ENCODE measurements at regions not wholly inside any gene's neighbourhood (a gene's known extent, or its start where the extent isn't known, plus 50 kb on each side); places are given as distances from the start of the nearest gene placed in this dataset.

DNA sequence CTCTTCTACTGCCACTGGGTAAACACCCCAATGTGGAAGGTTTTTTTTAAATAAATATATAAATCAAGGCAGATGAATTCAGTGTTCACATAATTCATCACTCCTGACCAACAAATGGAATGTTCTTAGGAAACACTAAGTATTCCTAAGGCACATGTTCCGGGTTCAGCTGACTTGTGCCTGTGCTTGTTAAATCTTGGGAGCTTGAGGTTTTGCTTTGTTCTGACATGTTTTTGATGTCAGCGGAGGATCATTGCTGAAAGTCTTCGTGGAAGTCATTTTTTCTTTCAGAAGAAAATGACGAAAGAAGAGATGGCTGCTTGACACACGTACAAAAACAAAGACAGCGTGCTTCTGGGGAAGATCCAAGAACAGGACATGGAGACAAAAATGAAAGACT lies 185.8 kb downstream of the MZT1 start:
- Histone ChIP-seq H3K27ac (no peak overlapping the region), H2AFZ (ENCODE audit: low read depth) (no peak overlapping the region), H3K9ac (no peak overlapping the region), H3K4me3 (IDR thresholded peaks at IDR 0.05; ENCODE audit: insufficient read depth, low read depth, low read length) (no peak overlapping the region), H4K20me1 (ENCODE audit: insufficient read depth) (no peaks in the 10 kb centered on the region), H3K4me2 (no peak overlapping the region), H3K36me3 (ENCODE audit: insufficient read depth) (no peaks in the 10 kb centered on the region), H3K27me3 (ENCODE audit: insufficient read depth, low read depth) (no peaks in the 10 kb centered on the region), H3K79me2 (ENCODE audit: insufficient read depth, low read depth) (no peaks in the 10 kb centered on the region), H3K4me1 (ENCODE audit: low read depth, poor library complexity, severe bottlenecking) (no peaks in the 10 kb centered on the region)
- TF ChIP-seq CTCF (conservative IDR thresholded peaks at IDR 0.05; ENCODE audit: low read depth, low read length) = no peak

GRCh38 chr13:72540881-72541280 lies 186.5 kb downstream of the MZT1 start:
- no peak overlapping the region for H3K27ac ChIP-seq
- no peaks in the 10 kb centered on the region for H3K4me1 ChIP-seq (ENCODE audit: low read depth, poor library complexity, severe bottlenecking)
- TF ChIP-seq CTCF (conservative IDR thresholded peaks at IDR 0.05; ENCODE audit: low read depth, low read length) = no peak
- H3K27me3 ChIP-seq (ENCODE audit: insufficient read depth, low read depth) = no peaks in the 10 kb centered on the region
- H3K9ac ChIP-seq = no peak overlapping the region
- H3K36me3 ChIP-seq (ENCODE audit: insufficient read depth) = no peaks in the 10 kb centered on the region
- no peaks in the 10 kb centered on the region for H4K20me1 ChIP-seq (ENCODE audit: insufficient read depth)
- no peaks in the 10 kb centered on the region for H3K79me2 ChIP-seq (ENCODE audit: insufficient read depth, low read depth)
- H3K4me2 ChIP-seq = no peak overlapping the region
- no peak overlapping the region for H2AFZ ChIP-seq (ENCODE audit: low read depth)
- no peak overlapping the region for H3K4me3 ChIP-seq (IDR thresholded peaks at IDR 0.05; ENCODE audit: insufficient read depth, low read depth, low read length)

DNA sequence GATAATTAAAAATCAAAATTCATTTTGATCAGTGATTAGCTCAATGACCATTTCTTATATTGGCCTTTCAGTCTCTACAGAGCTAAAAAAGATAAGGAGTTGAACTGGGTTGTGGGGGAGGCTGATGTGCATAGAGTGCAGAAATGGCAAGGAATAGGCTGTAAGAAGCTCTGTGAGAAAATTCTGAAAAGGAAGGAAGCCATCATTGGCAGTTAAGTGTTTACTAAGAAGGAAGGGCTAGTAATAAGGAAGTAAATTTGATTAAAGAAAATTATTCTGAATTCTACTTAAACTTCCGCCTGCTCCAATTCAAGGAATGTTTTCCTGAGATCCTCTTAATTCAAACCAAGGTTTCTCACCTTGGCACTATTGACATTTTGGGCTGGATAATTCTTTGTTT lies 187.5 kb downstream of the MZT1 start:
- H4K20me1 ChIP-seq (ENCODE audit: insufficient read depth) = no peaks in the 10 kb centered on the region
- no peak overlapping the region for H3K4me2 ChIP-seq
- H3K27ac ChIP-seq = no peak overlapping the region
- no peak overlapping the region for H2AFZ ChIP-seq (ENCODE audit: low read depth)
- no peaks in the 10 kb centered on the region for H3K4me1 ChIP-seq (ENCODE audit: low read depth, poor library complexity, severe bottlenecking)
- H3K4me3 ChIP-seq (IDR thresholded peaks at IDR 0.05; ENCODE audit: insufficient read depth, low read depth, low read length) = no peak overlapping the region
- no peaks in the 10 kb centered on the region for H3K36me3 ChIP-seq (ENCODE audit: insufficient read depth)
- H3K27me3 ChIP-seq (ENCODE audit: insufficient read depth, low read depth) = no peaks in the 10 kb centered on the region
- no peaks in the 10 kb centered on the region for H3K79me2 ChIP-seq (ENCODE audit: insufficient read depth, low read depth)
- no peak for TF ChIP-seq CTCF (conservative IDR thresholded peaks at IDR 0.05; ENCODE audit: low read depth, low read length)
- no peak overlapping the region for H3K9ac ChIP-seq

DNA sequence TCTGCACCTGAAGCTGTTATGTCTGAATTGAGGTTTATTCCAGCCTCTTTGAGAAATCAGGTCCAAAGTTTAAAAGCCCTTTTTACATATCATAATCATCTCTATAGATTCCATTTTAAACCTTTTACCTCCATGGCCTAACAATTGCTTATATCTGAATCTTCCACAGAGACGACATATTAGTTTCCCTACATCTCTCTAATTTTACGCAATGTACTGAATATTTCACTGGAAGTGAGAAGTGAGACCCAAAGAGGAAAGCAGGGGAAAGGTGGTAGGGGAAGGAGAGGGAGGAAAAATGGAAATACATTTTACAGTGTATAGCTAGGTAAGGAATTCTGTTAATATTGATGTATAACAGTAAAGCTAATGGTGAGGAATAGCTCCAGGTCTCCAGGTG lies 189.6 kb downstream of the MZT1 start:
- no peak overlapping the region for H2AFZ ChIP-seq (ENCODE audit: low read depth)
- no peak for TF ChIP-seq CTCF (conservative IDR thresholded peaks at IDR 0.05; ENCODE audit: low read depth, low read length)
- H3K27ac ChIP-seq = no peak overlapping the region
- H3K79me2 ChIP-seq (ENCODE audit: insufficient read depth, low read depth) = no peaks in the 10 kb centered on the region
- H3K4me2 ChIP-seq = no peak overlapping the region
- no peak overlapping the region for H3K4me3 ChIP-seq (IDR thresholded peaks at IDR 0.05; ENCODE audit: insufficient read depth, low read depth, low read length)
- no peaks in the 10 kb centered on the region for H3K4me1 ChIP-seq (ENCODE audit: low read depth, poor library complexity, severe bottlenecking)
- H3K9ac ChIP-seq = no peak overlapping the region
- no peaks in the 10 kb centered on the region for H4K20me1 ChIP-seq (ENCODE audit: insufficient read depth)
- H3K36me3 ChIP-seq (ENCODE audit: insufficient read depth) = no peaks in the 10 kb centered on the region
- H3K27me3 ChIP-seq (ENCODE audit: insufficient read depth, low read depth) = no peaks in the 10 kb centered on the region

DNA sequence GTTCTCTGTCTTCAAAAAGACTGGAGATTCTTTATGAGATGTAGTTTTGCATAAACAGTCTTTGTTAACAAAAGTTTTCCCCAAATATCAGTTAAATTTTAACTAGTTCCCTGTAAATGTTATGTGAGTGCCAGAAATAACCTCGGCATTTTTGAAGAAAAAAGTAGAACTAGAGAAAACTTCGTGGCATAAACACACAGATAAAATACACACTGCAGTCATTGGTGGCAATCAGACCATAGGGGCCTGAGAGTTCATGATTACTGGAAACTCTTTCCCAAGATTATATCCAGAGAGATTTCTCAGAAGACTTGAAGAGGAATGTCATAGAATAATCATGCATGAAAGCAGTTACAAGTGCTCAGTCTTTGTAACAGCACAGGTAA lies 190.0 kb downstream of the MZT1 start:
- H3K4me2 ChIP-seq = no peak overlapping the region
- no peak for TF ChIP-seq CTCF (conservative IDR thresholded peaks at IDR 0.05; ENCODE audit: low read depth, low read length)
- no peaks in the 10 kb centered on the region for H3K27me3 ChIP-seq (ENCODE audit: insufficient read depth, low read depth)
- no peaks in the 10 kb centered on the region for H4K20me1 ChIP-seq (ENCODE audit: insufficient read depth)
- H3K4me1 ChIP-seq (ENCODE audit: low read depth, poor library complexity, severe bottlenecking) = no peaks in the 10 kb centered on the region
- H3K27ac ChIP-seq = no peak overlapping the region
- H3K9ac ChIP-seq = no peak overlapping the region
- no peaks in the 10 kb centered on the region for H3K36me3 ChIP-seq (ENCODE audit: insufficient read depth)
- H3K79me2 ChIP-seq (ENCODE audit: insufficient read depth, low read depth) = no peaks in the 10 kb centered on the region
- H2AFZ ChIP-seq (ENCODE audit: low read depth) = no peak overlapping the region
- H3K4me3 ChIP-seq (IDR thresholded peaks at IDR 0.05; ENCODE audit: insufficient read depth, low read depth, low read length) = no peak overlapping the region
